Sigmoid colon (tissue), 4 donors: ENCODE measurements at regions not wholly inside any gene's neighbourhood (a gene's known extent, or its start where the extent isn't known, plus 50 kb on each side); places are given as distances from the start of the nearest gene placed in this dataset.

Experiments
- POLR2A ChIP-seq, 2 donors: fragments of 450-650 bp; IDR thresholded peaks; one replicate each; pipeline ENCODE4 v1.6.1; 2016; ENCODE audit warnings: antibody characterized with exemption in 2 of 2, mild to moderate bottlenecking in 2 of 2, moderate library complexity in 2 of 2
- POLR2AphosphoS5 ChIP-seq, 4 donors: sonication (generic); formaldehyde crosslinking; IDR thresholded peaks; one replicate each; pipeline ENCODE4 v1.6.1; 2017; ENCODE audit warnings: antibody characterized with exemption in 4 of 4
- TF ChIP-seq, protein P1 (sequence below), 4 experiments: fragments of 450-650 bp in 3 of 4; fragments of 200-600 bp in 1 of 4; IDR thresholded peaks; one replicate each; pipeline ENCODE4 v1.5.1; 2016 to 2019; ENCODE audit warnings: antibody characterized with exemption in 4 of 4, mild to moderate bottlenecking in 3 of 4, moderate library complexity in 2 of 4

GRCh38 chr1:218614031-218614430 is 268.9 kb downstream of the TGFB2 start:
- TF ChIP-seq, protein P1, sequence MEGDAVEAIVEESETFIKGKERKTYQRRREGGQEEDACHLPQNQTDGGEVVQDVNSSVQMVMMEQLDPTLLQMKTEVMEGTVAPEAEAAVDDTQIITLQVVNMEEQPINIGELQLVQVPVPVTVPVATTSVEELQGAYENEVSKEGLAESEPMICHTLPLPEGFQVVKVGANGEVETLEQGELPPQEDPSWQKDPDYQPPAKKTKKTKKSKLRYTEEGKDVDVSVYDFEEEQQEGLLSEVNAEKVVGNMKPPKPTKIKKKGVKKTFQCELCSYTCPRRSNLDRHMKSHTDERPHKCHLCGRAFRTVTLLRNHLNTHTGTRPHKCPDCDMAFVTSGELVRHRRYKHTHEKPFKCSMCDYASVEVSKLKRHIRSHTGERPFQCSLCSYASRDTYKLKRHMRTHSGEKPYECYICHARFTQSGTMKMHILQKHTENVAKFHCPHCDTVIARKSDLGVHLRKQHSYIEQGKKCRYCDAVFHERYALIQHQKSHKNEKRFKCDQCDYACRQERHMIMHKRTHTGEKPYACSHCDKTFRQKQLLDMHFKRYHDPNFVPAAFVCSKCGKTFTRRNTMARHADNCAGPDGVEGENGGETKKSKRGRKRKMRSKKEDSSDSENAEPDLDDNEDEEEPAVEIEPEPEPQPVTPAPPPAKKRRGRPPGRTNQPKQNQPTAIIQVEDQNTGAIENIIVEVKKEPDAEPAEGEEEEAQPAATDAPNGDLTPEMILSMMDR (IDR thresholded peaks at IDR 0.05): no peak
- TF ChIP-seq POLR2A (IDR thresholded peaks at IDR 0.05) (no peak), POLR2AphosphoS5 (IDR thresholded peaks at IDR 0.05) (no peak)
